ENCODE measurements at regions not wholly inside any gene's neighbourhood (a gene's known extent, or its start where the extent isn't known, plus 50 kb on each side); places are given as distances from the start of the nearest gene placed in this dataset.

GRCh38 chr19:31911577-31911976 is 433.8 kb upstream of the ZNF507 start:
- no peaks in the 10 kb centered on the region for H3K9me1 ChIP-seq (ENCODE audit: control insufficient read depth, extremely low read depth, insufficient read depth, low read length)
- H2AFZ ChIP-seq (ENCODE audit: control insufficient read depth, low read length), result no peak overlapping the region
- no peak overlapping the region for H3K27ac ChIP-seq (ENCODE audit: control insufficient read depth, insufficient read depth, low read length)
- no peak for TF ChIP-seq EZH2 (IDR thresholded peaks at IDR 0.05; ENCODE audit: low read length)
- no peak for TF ChIP-seq CTCF (optimal IDR thresholded peaks at IDR 0.05 in 1 of 3, IDR thresholded peaks at IDR 0.05 in 1 of 3, conservative IDR thresholded peaks at IDR 0.05 in 1 of 3; ENCODE audit: extremely low read depth in 1 of 3, insufficient read depth in 2 of 3, low read length in 3 of 3)
- H3K9ac ChIP-seq (ENCODE audit: control insufficient read depth, extremely low read depth, insufficient read depth, low read length), result no peak overlapping the region
- H3K4me2 ChIP-seq (ENCODE audit: control insufficient read depth, extremely low read depth, insufficient read depth, low read depth, low read length), result no peak overlapping the region
- FAIRE-seq, result no peak
- no peaks in the 10 kb centered on the region for H3K79me2 ChIP-seq (ENCODE audit: control insufficient read depth, insufficient read depth, low read length)
- H4K20me1 ChIP-seq (ENCODE audit: control insufficient read depth, extremely low read depth, insufficient read depth, low read length), result no peaks in the 10 kb centered on the region
- H3K4me1 ChIP-seq (ENCODE audit: control insufficient read depth, extremely low read depth, insufficient read depth, low read length), result no peaks in the 10 kb centered on the region
- no peaks in the 10 kb centered on the region for H3K36me3 ChIP-seq (ENCODE audit: control insufficient read depth in 2 of 2, extremely low read depth in 1 of 2, insufficient read depth in 2 of 2, low read length in 2 of 2)
- dilution Hi-C loops (cut with MboI; ENCODE audit: extremely low pct_ligation_motif_present, low sequenced_read_pairs), result no loop called here
- H3K4me3 ChIP-seq (ENCODE audit: control insufficient read depth in 2 of 3, extremely low read depth in 1 of 3, insufficient read depth in 2 of 3, low read depth in 1 of 3, low read length in 3 of 3), result no peak overlapping the region
- H3K27me3 ChIP-seq (ENCODE audit: control insufficient read depth, extremely low read depth, insufficient read depth, low read length), result no peaks in the 10 kb centered on the region
- DNase-seq (ENCODE audit: low read depth, low spot score), result no peak
- no peaks in the 10 kb centered on the region for H3K9me3 ChIP-seq (ENCODE audit: control insufficient read depth, low read depth, low read length)

GRCh38 chr19:31913103-31913661 is 432.2 kb upstream of the ZNF507 start:
- no peak for DNase-seq (ENCODE audit: low read depth, low spot score)
- TF ChIP-seq EZH2 (IDR thresholded peaks at IDR 0.05; ENCODE audit: low read length), result no peak
- no peak for TF ChIP-seq CTCF (optimal IDR thresholded peaks at IDR 0.05 in 1 of 3, IDR thresholded peaks at IDR 0.05 in 1 of 3, conservative IDR thresholded peaks at IDR 0.05 in 1 of 3; ENCODE audit: extremely low read depth in 1 of 3, insufficient read depth in 2 of 3, low read length in 3 of 3)
- H3K4me3 ChIP-seq (ENCODE audit: control insufficient read depth in 2 of 3, extremely low read depth in 1 of 3, insufficient read depth in 2 of 3, low read depth in 1 of 3, low read length in 3 of 3), result no peak overlapping the region
- dilution Hi-C loops (cut with MboI; ENCODE audit: extremely low pct_ligation_motif_present, low sequenced_read_pairs), result no loop called here
- no peaks in the 10 kb centered on the region for H4K20me1 ChIP-seq (ENCODE audit: control insufficient read depth, extremely low read depth, insufficient read depth, low read length)
- no peak overlapping the region for H3K4me2 ChIP-seq (ENCODE audit: control insufficient read depth, extremely low read depth, insufficient read depth, low read depth, low read length)
- no peak overlapping the region for H3K27ac ChIP-seq (ENCODE audit: control insufficient read depth, insufficient read depth, low read length)
- no peak overlapping the region for H2AFZ ChIP-seq (ENCODE audit: control insufficient read depth, low read length)
- no peak for FAIRE-seq
- H3K9me3 ChIP-seq (ENCODE audit: control insufficient read depth, low read depth, low read length), result no peaks in the 10 kb centered on the region
- no peaks in the 10 kb centered on the region for H3K4me1 ChIP-seq (ENCODE audit: control insufficient read depth, extremely low read depth, insufficient read depth, low read length)
- no peaks in the 10 kb centered on the region for H3K36me3 ChIP-seq (ENCODE audit: control insufficient read depth in 2 of 2, extremely low read depth in 1 of 2, insufficient read depth in 2 of 2, low read length in 2 of 2)
- H3K9me1 ChIP-seq (ENCODE audit: control insufficient read depth, extremely low read depth, insufficient read depth, low read length), result no peaks in the 10 kb centered on the region
- H3K27me3 ChIP-seq (ENCODE audit: control insufficient read depth, extremely low read depth, insufficient read depth, low read length), result no peaks in the 10 kb centered on the region
- no peak overlapping the region for H3K9ac ChIP-seq (ENCODE audit: control insufficient read depth, extremely low read depth, insufficient read depth, low read length)
- no peaks in the 10 kb centered on the region for H3K79me2 ChIP-seq (ENCODE audit: control insufficient read depth, insufficient read depth, low read length)

Measured in keratinocyte (primary cell).